ENCODE measurements at regions not wholly inside any gene's neighbourhood (a gene's known extent, or its start where the extent isn't known, plus 50 kb on each side); places are given as distances from the start of the nearest gene placed in this dataset.
"Not testable (repeated sequence)": the region's sequence is repeated elsewhere in the genome, so short reads cannot be mapped to it uniquely, and the experiment has no call there.

GRCh38 chr3:101913168-101913567 lies 63.9 kb downstream of the NFKBIZ start:
- DNase-seq (ENCODE audit: low read depth), result no peak

- not testable (repeated sequence) for DNase-seq (ENCODE audit: low read depth)
Measured at GRCh38 chr3:101917761-101918160, 68.4 kb downstream of the NFKBIZ start.

GRCh38 chr3:101922151-101922725 lies 72.9 kb downstream of the NFKBIZ start:
- not testable (repeated sequence) for DNase-seq (ENCODE audit: low read depth)

- DNase-seq (ENCODE audit: low read depth), result not testable (repeated sequence)
Measured at GRCh38 chr3:101924621-101925020, 75.3 kb downstream of the NFKBIZ start.

GRCh38 chr3:101925124-101925523 lies 75.8 kb downstream of the NFKBIZ start:
- not testable (repeated sequence) for DNase-seq (ENCODE audit: low read depth)

- no peak for DNase-seq (ENCODE audit: low read depth)
Measured at GRCh38 chr3:101925564-101925963, 76.2 kb downstream of the NFKBIZ start.

GRCh38 chr3:101926594-101927105 lies 77.3 kb downstream of the NFKBIZ start:
- no peak for DNase-seq (ENCODE audit: low read depth)

- DNase-seq (ENCODE audit: low read depth), result no peak
Measured at GRCh38 chr3:101928890-101929289, 79.6 kb downstream of the NFKBIZ start.

GRCh38 chr3:101931081-101931480 lies 81.8 kb downstream of the NFKBIZ start:
- DNase-seq (ENCODE audit: low read depth), result no peak

- no peak for DNase-seq (ENCODE audit: low read depth)
Measured at GRCh38 chr3:101932326-101933068, 83.2 kb downstream of the NFKBIZ start.

- no peak for DNase-seq (ENCODE audit: low read depth)
Measured at GRCh38 chr3:101936419-101937356, 87.4 kb downstream of the NFKBIZ start.

- DNase-seq (ENCODE audit: low read depth), result no peak
Measured at GRCh38 chr3:101938262-101938847, 89.0 kb downstream of the NFKBIZ start.

GRCh38 chr3:101939361-101940049 lies 90.2 kb downstream of the NFKBIZ start:
- no peak for DNase-seq (ENCODE audit: low read depth)

- DNase-seq (ENCODE audit: low read depth), result no peak
Measured at GRCh38 chr3:101940521-101941317, 91.4 kb downstream of the NFKBIZ start.

GRCh38 chr3:101941318-101942040 lies 92.2 kb downstream of the NFKBIZ start:
- DNase-seq (ENCODE audit: low read depth), result no peak

GRCh38 chr3:101942356-101942755 lies 93.0 kb downstream of the NFKBIZ start:
- DNase-seq (ENCODE audit: low read depth), result no peak

- DNase-seq (ENCODE audit: low read depth), result no peak
Measured at GRCh38 chr3:101943029-101943428, 93.7 kb downstream of the NFKBIZ start.

GRCh38 chr3:101944308-101944707 lies 95.0 kb downstream of the NFKBIZ start:
- DNase-seq (ENCODE audit: low read depth), result no peak

GRCh38 chr3:101945980-101946379 lies 96.7 kb downstream of the NFKBIZ start:
- DNase-seq (ENCODE audit: low read depth), result no peak

GRCh38 chr3:101946906-101947305 lies 97.6 kb downstream of the NFKBIZ start:
- no peak for DNase-seq (ENCODE audit: low read depth)

Measured in stimulated activated CD8-positive, alpha-beta memory T cell treated with anti-CD3 and anti-CD28 coated beads, Interleukin-7, amount 100 ng/mL, for 24 hours (primary cell).